WTC11 (cell line): ENCODE measurements at regions not wholly inside any gene's neighbourhood (a gene's known extent, or its start where the extent isn't known, plus 50 kb on each side); places are given as distances from the start of the nearest gene placed in this dataset.

ENCODE experiments used
- ATAC-seq: fragments of 200-7000 bp; cut with Tn5 transposase; 2 replicates; pipeline ENCODE4 v1.10.0; 2021; ENCODE audit warnings: mild to moderate bottlenecking, moderate library complexity
- CTCF ChIA-PET: fragments of 300-600 bp; sonication (Branson Sonifier 250); formaldehyde crosslinking; loops from one replicate; lab custom pipeline; 2021; ENCODE audit warnings: antibody characterized with exemption; lab: Charles Lee
- POLR2A ChIA-PET: fragments of 350-600 bp; sonication (Branson Sonifier 250); formaldehyde crosslinking; loops from one replicate; lab custom pipeline; 2021; ENCODE audit warnings: antibody characterized with exemption; lab: Charles Lee
- DNase-seq: peaks from one replicate; pipeline ENCODE4 v3.0.0; 2021; ENCODE audit warnings: low spot score
- H3K27ac Mint-ChIP-seq: 2 replicates; pipeline ENCODE4 v1.8.0; 2021; ENCODE audit warnings: mixed read lengths
- H3K27me3 Mint-ChIP-seq: 2 replicates; pipeline ENCODE4 v1.8.0; 2021; ENCODE audit warnings: low read depth, mild to moderate bottlenecking, moderate library complexity, mixed read lengths
- H3K36me3 Mint-ChIP-seq: 2 replicates; pipeline ENCODE4 v1.8.0; 2021; ENCODE audit warnings: mixed read lengths
- H3K4me1 Mint-ChIP-seq: 2 replicates; pipeline ENCODE4 v1.8.0; 2022; ENCODE audit warnings: mixed read lengths
- H3K4me3 Mint-ChIP-seq: 2 replicates; pipeline ENCODE4 v1.8.0; 2021; ENCODE audit warnings: mild to moderate bottlenecking, moderate library complexity, mixed read lengths
- H3K9me3 Mint-ChIP-seq: 2 replicates; pipeline ENCODE4 v1.8.0; 2021; ENCODE audit warnings: mixed read lengths
- ELF4 ChIP-seq: sonication (generic); formaldehyde crosslinking; IDR thresholded peaks from 2 replicates; pipeline ENCODE4 v1.8.1; 2022; ENCODE audit warnings: low read depth, mild to moderate bottlenecking, moderate library complexity, missing genetic modification reagents
- EMX1 ChIP-seq: fragments of 250-450 bp; sonication (Bioruptor Pico); IDR thresholded peaks from 2 replicates; pipeline ENCODE4 v1.8.0; 2021; ENCODE audit warnings: mild to moderate bottlenecking
- ETV6 ChIP-seq: sonication (generic); formaldehyde crosslinking; IDR thresholded peaks from 2 replicates; pipeline ENCODE4 v1.8.1; 2022; ENCODE audit warnings: mild to moderate bottlenecking, missing genetic modification reagents
- HMGA2 ChIP-seq: fragments of 250-450 bp; sonication (Bioruptor Pico); IDR thresholded peaks from 2 replicates; pipeline ENCODE4 v1.4.0; 2021; ENCODE audit warnings: mild to moderate bottlenecking, moderate library complexity
- IRF2 ChIP-seq: sonication (generic); formaldehyde crosslinking; IDR thresholded peaks from 2 replicates; pipeline ENCODE4 v1.8.0; 2022; ENCODE audit warnings: low read depth, missing genetic modification reagents, borderline replicate concordance
- MAX ChIP-seq: sonication (generic); formaldehyde crosslinking; IDR thresholded peaks from 2 replicates; pipeline ENCODE4 v1.8.0; 2022; ENCODE audit warnings: mild to moderate bottlenecking, missing genetic modification reagents
- NR1H2 ChIP-seq: sonication (generic); formaldehyde crosslinking; IDR thresholded peaks from 2 replicates; pipeline ENCODE4 v1.9.0; 2021; ENCODE audit warnings: mild to moderate bottlenecking, moderate library complexity, missing genetic modification reagents
- OVOL2 ChIP-seq: fragments of 250-450 bp; sonication (Bioruptor Pico); IDR thresholded peaks from 2 replicates; pipeline ENCODE4 v1.9.0; 2021; ENCODE audit warnings: mild to moderate bottlenecking, borderline replicate concordance
- RORB ChIP-seq: fragments of 250-450 bp; sonication (Bioruptor Pico); IDR thresholded peaks from 2 replicates; pipeline ENCODE4 v1.9.0; 2021; ENCODE audit warnings: mild to moderate bottlenecking
- SMAD3 ChIP-seq: sonication (generic); formaldehyde crosslinking; IDR thresholded peaks from 2 replicates; pipeline ENCODE4 v1.8.0; 2022; ENCODE audit warnings: missing genetic modification reagents, mild to moderate bottlenecking, borderline replicate concordance
- STAT6 ChIP-seq: sonication (generic); formaldehyde crosslinking; conservative IDR thresholded peaks from 2 replicates; pipeline ENCODE4 v1.8.1; 2023; ENCODE audit warnings: mild to moderate bottlenecking, low read depth, missing genetic modification reagents, moderate library complexity
- TCF7 ChIP-seq: sonication (generic); formaldehyde crosslinking; IDR thresholded peaks from 2 replicates; pipeline ENCODE4 v1.8.0; 2022; ENCODE audit warnings: mild to moderate bottlenecking, low read depth, missing genetic modification reagents, moderate library complexity
- TP53 ChIP-seq: sonication (generic); formaldehyde crosslinking; IDR thresholded peaks from 2 replicates; pipeline ENCODE4 v1.8.1; 2023; ENCODE audit warnings: mild to moderate bottlenecking, missing genetic modification reagents
- USF2 ChIP-seq: sonication (generic); formaldehyde crosslinking; IDR thresholded peaks from 2 replicates; pipeline ENCODE4 v1.8.1; 2023; ENCODE audit warnings: mild to moderate bottlenecking, missing genetic modification reagents, moderate library complexity
- ZBTB21 ChIP-seq: sonication (generic); formaldehyde crosslinking; IDR thresholded peaks from 2 replicates; pipeline ENCODE4 v1.8.1; 2023; ENCODE audit warnings: mild to moderate bottlenecking, missing genetic modification reagents, borderline replicate concordance
- ZNF219 ChIP-seq: sonication (generic); formaldehyde crosslinking; IDR thresholded peaks from 2 replicates; pipeline ENCODE4 v1.8.0; 2023; ENCODE audit warnings: missing genetic modification reagents, mild to moderate bottlenecking, borderline replicate concordance
- ZNF281 ChIP-seq: sonication (generic); formaldehyde crosslinking; IDR thresholded peaks from 2 replicates; pipeline ENCODE4 v1.8.0; 2023; ENCODE audit warnings: mild to moderate bottlenecking, missing genetic modification reagents
- ZNF423 ChIP-seq: fragments of 250-450 bp; sonication (Bioruptor Pico); IDR thresholded peaks from 2 replicates; pipeline ENCODE4 v2.1.2; 2022; ENCODE audit warnings: mild to moderate bottlenecking, moderate library complexity
- ZNF671 ChIP-seq: fragments of 250-450 bp; sonication (Bioruptor Pico); IDR thresholded peaks from 2 replicates; pipeline ENCODE4 v1.8.0; 2021; ENCODE audit warnings: mild to moderate bottlenecking
- TF ChIP-seq, protein P1 (sequence below): sonication (generic); formaldehyde crosslinking; IDR thresholded peaks from 2 replicates; pipeline ENCODE4 v1.8.0; 2023; ENCODE audit warnings: missing genetic modification reagents
- TF ChIP-seq, protein P2 (sequence below): fragments of 250-450 bp; sonication (Bioruptor Pico); IDR thresholded peaks from 2 replicates; pipeline ENCODE4 v1.9.0; 2021; ENCODE audit warnings: mild to moderate bottlenecking, borderline replicate concordance
- TF ChIP-seq, protein P3 (sequence below): sonication (generic); formaldehyde crosslinking; IDR thresholded peaks from 2 replicates; pipeline ENCODE4 v1.8.0; 2022; ENCODE audit warnings: mild to moderate bottlenecking, missing genetic modification reagents
- TF ChIP-seq, protein P4 (sequence below): sonication (generic); formaldehyde crosslinking; IDR thresholded peaks from 2 replicates; pipeline ENCODE4 v1.8.1; 2023; ENCODE audit warnings: mild to moderate bottlenecking, missing genetic modification reagents

DNA sequence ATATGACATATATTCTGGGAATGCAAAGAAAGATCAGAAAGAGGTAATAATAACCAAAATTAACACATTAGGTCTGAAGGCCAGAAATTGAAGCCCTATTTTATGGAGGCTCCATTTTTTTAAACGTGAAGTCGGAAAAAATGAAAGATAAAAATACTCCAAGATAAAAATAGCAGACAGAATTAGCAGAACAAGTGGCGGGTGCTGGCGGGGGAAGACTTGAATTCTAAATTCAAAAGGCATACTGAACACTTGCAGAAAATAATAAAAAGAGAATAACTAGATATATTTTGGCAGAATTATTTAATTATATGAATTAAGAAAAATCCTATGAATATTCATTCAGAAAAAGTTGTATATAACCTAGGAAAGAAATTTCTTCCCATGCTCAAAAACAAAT is 543.7 kb upstream of the ACO1 start:
- POLR2A ChIA-PET: no interaction called here

GRCh38 chr9:31847963-31848362 is 536.5 kb upstream of the ACO1 start:
- peaks cover 3% of the 10 kb centered on the region for H3K9me3 Mint-ChIP-seq
- POLR2A ChIA-PET: no interaction called here
- DNase-seq: no peak
- H3K36me3 Mint-ChIP-seq: no peaks in the 10 kb centered on the region
- no peak overlapping the region for H3K27ac Mint-ChIP-seq
- H3K4me3 Mint-ChIP-seq: no peak overlapping the region
- CTCF ChIA-PET: no interaction called here
- no peaks in the 10 kb centered on the region for H3K4me1 Mint-ChIP-seq
- H3K27me3 Mint-ChIP-seq: no peaks in the 10 kb centered on the region; the same call in 1 of the 2 replicates
- ATAC-seq: no peak
- TF ChIP-seq ZBTB21 (CRISPR knock-in tag) (no peak), EMX1 (CRISPR knock-in tag) (no peak), MAX (no peak), ZNF281 (CRISPR knock-in tag) (no peak), TP53 (CRISPR knock-in tag) (no peak)
- TF ChIP-seq, protein P1, sequence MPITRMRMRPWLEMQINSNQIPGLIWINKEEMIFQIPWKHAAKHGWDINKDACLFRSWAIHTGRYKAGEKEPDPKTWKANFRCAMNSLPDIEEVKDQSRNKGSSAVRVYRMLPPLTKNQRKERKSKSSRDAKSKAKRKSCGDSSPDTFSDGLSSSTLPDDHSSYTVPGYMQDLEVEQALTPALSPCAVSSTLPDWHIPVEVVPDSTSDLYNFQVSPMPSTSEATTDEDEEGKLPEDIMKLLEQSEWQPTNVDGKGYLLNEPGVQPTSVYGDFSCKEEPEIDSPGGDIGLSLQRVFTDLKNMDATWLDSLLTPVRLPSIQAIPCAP (CRISPR knock-in tag): no peak
- TF ChIP-seq, protein P2, sequence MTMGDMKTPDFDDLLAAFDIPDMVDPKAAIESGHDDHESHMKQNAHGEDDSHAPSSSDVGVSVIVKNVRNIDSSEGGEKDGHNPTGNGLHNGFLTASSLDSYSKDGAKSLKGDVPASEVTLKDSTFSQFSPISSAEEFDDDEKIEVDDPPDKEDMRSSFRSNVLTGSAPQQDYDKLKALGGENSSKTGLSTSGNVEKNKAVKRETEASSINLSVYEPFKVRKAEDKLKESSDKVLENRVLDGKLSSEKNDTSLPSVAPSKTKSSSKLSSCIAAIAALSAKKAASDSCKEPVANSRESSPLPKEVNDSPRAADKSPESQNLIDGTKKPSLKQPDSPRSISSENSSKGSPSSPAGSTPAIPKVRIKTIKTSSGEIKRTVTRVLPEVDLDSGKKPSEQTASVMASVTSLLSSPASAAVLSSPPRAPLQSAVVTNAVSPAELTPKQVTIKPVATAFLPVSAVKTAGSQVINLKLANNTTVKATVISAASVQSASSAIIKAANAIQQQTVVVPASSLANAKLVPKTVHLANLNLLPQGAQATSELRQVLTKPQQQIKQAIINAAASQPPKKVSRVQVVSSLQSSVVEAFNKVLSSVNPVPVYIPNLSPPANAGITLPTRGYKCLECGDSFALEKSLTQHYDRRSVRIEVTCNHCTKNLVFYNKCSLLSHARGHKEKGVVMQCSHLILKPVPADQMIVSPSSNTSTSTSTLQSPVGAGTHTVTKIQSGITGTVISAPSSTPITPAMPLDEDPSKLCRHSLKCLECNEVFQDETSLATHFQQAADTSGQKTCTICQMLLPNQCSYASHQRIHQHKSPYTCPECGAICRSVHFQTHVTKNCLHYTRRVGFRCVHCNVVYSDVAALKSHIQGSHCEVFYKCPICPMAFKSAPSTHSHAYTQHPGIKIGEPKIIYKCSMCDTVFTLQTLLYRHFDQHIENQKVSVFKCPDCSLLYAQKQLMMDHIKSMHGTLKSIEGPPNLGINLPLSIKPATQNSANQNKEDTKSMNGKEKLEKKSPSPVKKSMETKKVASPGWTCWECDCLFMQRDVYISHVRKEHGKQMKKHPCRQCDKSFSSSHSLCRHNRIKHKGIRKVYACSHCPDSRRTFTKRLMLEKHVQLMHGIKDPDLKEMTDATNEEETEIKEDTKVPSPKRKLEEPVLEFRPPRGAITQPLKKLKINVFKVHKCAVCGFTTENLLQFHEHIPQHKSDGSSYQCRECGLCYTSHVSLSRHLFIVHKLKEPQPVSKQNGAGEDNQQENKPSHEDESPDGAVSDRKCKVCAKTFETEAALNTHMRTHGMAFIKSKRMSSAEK (CRISPR knock-in tag): no peak
- TF ChIP-seq, protein P3, sequence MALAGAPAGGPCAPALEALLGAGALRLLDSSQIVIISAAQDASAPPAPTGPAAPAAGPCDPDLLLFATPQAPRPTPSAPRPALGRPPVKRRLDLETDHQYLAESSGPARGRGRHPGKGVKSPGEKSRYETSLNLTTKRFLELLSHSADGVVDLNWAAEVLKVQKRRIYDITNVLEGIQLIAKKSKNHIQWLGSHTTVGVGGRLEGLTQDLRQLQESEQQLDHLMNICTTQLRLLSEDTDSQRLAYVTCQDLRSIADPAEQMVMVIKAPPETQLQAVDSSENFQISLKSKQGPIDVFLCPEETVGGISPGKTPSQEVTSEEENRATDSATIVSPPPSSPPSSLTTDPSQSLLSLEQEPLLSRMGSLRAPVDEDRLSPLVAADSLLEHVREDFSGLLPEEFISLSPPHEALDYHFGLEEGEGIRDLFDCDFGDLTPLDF (CRISPR knock-in tag): no peak

More for the DNA sequence above, 543.7 kb upstream of the ACO1 start:
- Mint-ChIP-seq H3K27ac (no peak overlapping the region), H3K36me3 (no peaks in the 10 kb centered on the region), H3K9me3 (no peaks in the 10 kb centered on the region), H3K4me1 (peaks cover 10% of the 10 kb centered on the region), H3K27me3 (no peaks in the 10 kb centered on the region), H3K4me3 (no peak overlapping the region)
- DNase-seq: no peak
- no peak for ATAC-seq
- CTCF ChIA-PET: no interaction called here
- no peak for TF ChIP-seq IRF2 (CRISPR knock-in tag)
- TF ChIP-seq SMAD3 (CRISPR knock-in tag): no peak
- TF ChIP-seq ELF4 (CRISPR knock-in tag): no peak
- TF ChIP-seq, protein P4, sequence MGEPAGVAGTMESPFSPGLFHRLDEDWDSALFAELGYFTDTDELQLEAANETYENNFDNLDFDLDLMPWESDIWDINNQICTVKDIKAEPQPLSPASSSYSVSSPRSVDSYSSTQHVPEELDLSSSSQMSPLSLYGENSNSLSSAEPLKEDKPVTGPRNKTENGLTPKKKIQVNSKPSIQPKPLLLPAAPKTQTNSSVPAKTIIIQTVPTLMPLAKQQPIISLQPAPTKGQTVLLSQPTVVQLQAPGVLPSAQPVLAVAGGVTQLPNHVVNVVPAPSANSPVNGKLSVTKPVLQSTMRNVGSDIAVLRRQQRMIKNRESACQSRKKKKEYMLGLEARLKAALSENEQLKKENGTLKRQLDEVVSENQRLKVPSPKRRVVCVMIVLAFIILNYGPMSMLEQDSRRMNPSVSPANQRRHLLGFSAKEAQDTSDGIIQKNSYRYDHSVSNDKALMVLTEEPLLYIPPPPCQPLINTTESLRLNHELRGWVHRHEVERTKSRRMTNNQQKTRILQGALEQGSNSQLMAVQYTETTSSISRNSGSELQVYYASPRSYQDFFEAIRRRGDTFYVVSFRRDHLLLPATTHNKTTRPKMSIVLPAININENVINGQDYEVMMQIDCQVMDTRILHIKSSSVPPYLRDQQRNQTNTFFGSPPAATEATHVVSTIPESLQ (CRISPR knock-in tag): no peak
- no peak for TF ChIP-seq NR1H2 (CRISPR knock-in tag)
- TF ChIP-seq OVOL2 (CRISPR knock-in tag): no peak
- TF ChIP-seq ZNF671 (CRISPR knock-in tag): no peak
- TF ChIP-seq RORB (CRISPR knock-in tag): no peak
- TF ChIP-seq USF2 (CRISPR knock-in tag): no peak
- TF ChIP-seq TCF7 (CRISPR knock-in tag): no peak
- TF ChIP-seq STAT6: no peak
- no peak for TF ChIP-seq ZNF423 (CRISPR knock-in tag)
- no peak for TF ChIP-seq ETV6 (CRISPR knock-in tag)
- TF ChIP-seq ZNF219: no peak
- no peak for TF ChIP-seq HMGA2 (CRISPR knock-in tag)
